SK-N-SH (cell line): ENCODE measurements at regions not wholly inside any gene's neighbourhood (a gene's known extent, or its start where the extent isn't known, plus 50 kb on each side); places are given as distances from the start of the nearest gene placed in this dataset.

Experiments used
- CTCF ChIA-PET: fragments of 300-600, 350-600 bp; formaldehyde crosslinking; extraction: SDS; loops from one replicate; lab custom pipeline; 2021; lab: Yijun Ruan, JAX
- POLR2A ChIA-PET: fragments of 350-600 bp; sonication (Branson Sonifier 250); formaldehyde crosslinking; extraction: SDS; loops from one replicate; lab custom pipeline; 2020; ENCODE audit warnings: antibody characterized with exemption, inconsistent platforms; lab: Yijun Ruan, JAX
- DNase-seq: peaks from one replicate; pipeline ENCODE4 v3.0.0; 2012
- H2AFZ ChIP-seq: fragments of 200-600 bp; sonication (generic); 2 replicates; pipeline ENCODE4 v1.8.1; 2016; ENCODE audit warnings: antibody characterized with exemption, mild to moderate bottlenecking, low read depth
- H3F3A ChIP-seq: fragments of 200-600 bp; sonication (generic); replicated peaks from 2 replicates; pipeline ENCODE3; 2016; ENCODE audit warnings: antibody characterized with exemption, mild to moderate bottlenecking; ENCODE audit not compliant: insufficient read depth
- H3K27ac ChIP-seq, 2 experiments: fragments of 200-500 bp in 1 of 2; fragments of 200-600 bp in 1 of 2; sonication (Bioruptor generic) in 1 of 2; sonication (generic), shearing (Covaris generic) in 1 of 2; 2 replicates each; pipeline versions ENCODE4 v1.5.1 to v1.6.1; 2014 to 2016; ENCODE audit warnings: low read depth in 2 of 2, inconsistent platforms in 1 of 2, low read length in 1 of 2, mild to moderate bottlenecking in 1 of 2, mixed read lengths in 1 of 2
- H3K27me3 ChIP-seq: fragments of 200-600 bp; sonication (generic), shearing (Covaris generic); 2 replicates; pipeline ENCODE4 v1.6.1; 2016; ENCODE audit warnings: mixed run types; ENCODE audit not compliant: insufficient read depth
- H3K36me3 ChIP-seq, 2 experiments: fragments of 200-500 bp in 1 of 2; fragments of 200-600 bp in 1 of 2; sonication (Bioruptor generic) in 1 of 2; sonication (generic) in 1 of 2; replicated peaks in 1 of 2; 2 replicates each; pipeline versions ENCODE3 to v1.5.1; 2014 to 2016; ENCODE audit warnings: low read length in 1 of 2, mild to moderate bottlenecking in 1 of 2; ENCODE audit not compliant: insufficient read depth in 2 of 2, control insufficient read depth in 1 of 2
- H3K4me1 ChIP-seq, 2 experiments: fragments of 200-500 bp in 1 of 2; fragments of 200-600 bp in 1 of 2; sonication (Bioruptor generic) in 1 of 2; sonication (generic), shearing (Covaris generic) in 1 of 2; 2 replicates each; pipeline versions ENCODE4 v1.5.1 to v1.6.1; 2014 to 2016; ENCODE audit warnings: low read depth in 1 of 2, low read length in 1 of 2, mixed run types in 1 of 2; ENCODE audit not compliant: insufficient read depth in 2 of 2, control insufficient read depth in 1 of 2
- H3K4me2 ChIP-seq: fragments of 200-600 bp; sonication (generic), shearing (Covaris generic); 2 replicates; pipeline ENCODE4 v1.6.1; 2017; ENCODE audit warnings: mixed run types
- H3K4me3 ChIP-seq, 2 experiments: fragments of 200-500 bp in 1 of 2; fragments of 200-600 bp in 1 of 2; sonication (Bioruptor generic) in 1 of 2; sonication (generic), shearing (Covaris generic) in 1 of 2; 2 replicates each; pipeline versions ENCODE4 v1.5.1 to v1.8.1; 2014 to 2016; ENCODE audit warnings: low read depth in 2 of 2, inconsistent platforms in 1 of 2, low read length in 1 of 2, mild to moderate bottlenecking in 1 of 2, mixed read lengths in 1 of 2, moderate library complexity in 1 of 2
- H3K79me2 ChIP-seq: fragments of 200-600 bp; sonication (generic); 2 replicates; pipeline ENCODE4 v1.8.1; 2017; ENCODE audit warnings: mild to moderate bottlenecking; ENCODE audit not compliant: insufficient read depth
- H3K9ac ChIP-seq: fragments of 200-600 bp; sonication (generic); 2 replicates; pipeline ENCODE4 v1.6.1; 2017; ENCODE audit warnings: mixed run types
- H3K9me2 ChIP-seq: fragments of 200-600 bp; sonication (generic); 2 replicates; pipeline ENCODE4 v1.6.1; 2017; ENCODE audit warnings: mixed run types
- H3K9me3 ChIP-seq: fragments of 200-600 bp; sonication (generic); 2 replicates; pipeline ENCODE4 v1.6.1; 2017; ENCODE audit warnings: mixed run types, mild to moderate bottlenecking, moderate library complexity
- H4K20me1 ChIP-seq: fragments of 200-600 bp; sonication (generic); 2 replicates; pipeline ENCODE4 v1.6.1; 2017; ENCODE audit warnings: mild to moderate bottlenecking, mixed run types; ENCODE audit not compliant: insufficient read depth
- ELF1 ChIP-seq: IDR thresholded peaks from 2 replicates; pipeline ENCODE4 v1.4.0; 2012
- FOXM1 ChIP-seq: IDR thresholded peaks from 2 replicates; pipeline ENCODE4 v1.4.0; 2012; ENCODE audit warnings: low read depth, mild to moderate bottlenecking
- GABPA ChIP-seq: IDR thresholded peaks from 2 replicates; pipeline ENCODE4 v1.4.0; 2012; ENCODE audit warnings: low read depth, mild to moderate bottlenecking
- JUND ChIP-seq: IDR thresholded peaks from 2 replicates; pipeline ENCODE4 v1.4.0; 2012
- NFIC ChIP-seq: IDR thresholded peaks from 2 replicates; pipeline ENCODE4 v1.4.0; 2012; ENCODE audit warnings: borderline replicate concordance
- RAD21 ChIP-seq: IDR thresholded peaks from 2 replicates; pipeline ENCODE4 v1.6.1; 2012; ENCODE audit warnings: mild to moderate bottlenecking, low read length
- RCOR1 ChIP-seq: fragments of 150-350 bp; IDR thresholded peaks from 2 replicates; pipeline ENCODE4 v1.6.1; 2017; ENCODE audit warnings: antibody characterized with exemption, low read length
- RFX5 ChIP-seq: IDR thresholded peaks from 2 replicates; pipeline ENCODE4 v1.6.1; 2012; ENCODE audit warnings: mild to moderate bottlenecking, improper control_type of control experiment, low read length
- RXRA ChIP-seq: IDR thresholded peaks from 2 replicates; pipeline ENCODE4 v1.4.0; 2012; ENCODE audit warnings: low read depth, mild to moderate bottlenecking, borderline replicate concordance
- SMC3 ChIP-seq: IDR thresholded peaks from 2 replicates; pipeline ENCODE4 v1.6.1; 2012; ENCODE audit warnings: low read depth, low read length, improper control_type of control experiment
- TCF12 ChIP-seq: IDR thresholded peaks from 2 replicates; pipeline ENCODE4 v1.4.0; 2012
- WGBS: methylation state at CpG from one replicate; pipeline ENCODE4 v1.1.6; 2017; ENCODE audit warnings: low lambda C conversion rate; 5-methylcytosine and 5-hydroxymethylcytosine counted together
- TF ChIP-seq, protein P1 (sequence below): IDR thresholded peaks from 2 replicates; pipeline ENCODE4 v1.6.1; 2012; ENCODE audit warnings: mild to moderate bottlenecking, low read depth, low read length, moderate library complexity
- TF ChIP-seq, protein P2 (sequence below): IDR thresholded peaks from 2 replicates; pipeline ENCODE4; 2012
- TF ChIP-seq, protein P3 (sequence below): fragments of 150-350 bp; IDR thresholded peaks from 2 replicates; pipeline ENCODE4 v1.6.1; 2017; ENCODE audit warnings: antibody characterized with exemption, low read length, low read depth, borderline replicate concordance
- TF ChIP-seq, protein P4 (sequence below): IDR thresholded peaks from 2 replicates; pipeline ENCODE4 v1.4.0; 2012; ENCODE audit warnings: low read depth, borderline replicate concordance
- TF ChIP-seq, protein P5 (sequence below): fragments of 200-600 bp; sonication (generic); IDR thresholded peaks from 2 replicates; pipeline ENCODE4 v1.6.1; 2017; ENCODE audit warnings: antibody characterized with exemption, mild to moderate bottlenecking, moderate library complexity

DNA sequence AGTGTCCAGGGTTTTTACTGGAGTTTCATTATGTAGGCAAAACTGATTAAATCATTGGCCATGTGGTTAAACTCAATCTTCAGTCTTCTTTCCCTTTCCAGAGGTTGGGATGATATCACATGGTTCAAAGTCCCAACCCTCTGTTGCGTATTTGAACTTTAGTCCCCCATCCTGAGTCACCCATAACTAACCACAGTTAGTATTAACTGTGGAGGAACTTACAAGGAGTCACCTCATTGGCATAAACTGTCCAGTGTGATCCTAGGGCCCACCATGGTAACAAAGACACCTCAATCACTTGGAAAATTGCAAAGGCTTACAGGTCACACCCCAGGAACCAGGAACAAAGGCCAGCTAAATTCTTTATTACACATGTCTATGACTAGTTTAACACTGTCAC, 188.5 kb downstream of the COX7C start:
- H3K4me2 ChIP-seq, result no peak overlapping the region
- H3F3A ChIP-seq, result no peaks in the 10 kb centered on the region
- 0% methylated on average over 1 of the region's 1 CpG for WGBS
- no peaks in the 10 kb centered on the region for H3K27me3 ChIP-seq
- H3K27ac ChIP-seq, result no peak overlapping the region
- no peaks in the 10 kb centered on the region for H3K9me3 ChIP-seq
- H3K9ac ChIP-seq, result no peak overlapping the region
- no peaks in the 10 kb centered on the region for H3K9me2 ChIP-seq
- no peaks in the 10 kb centered on the region for H3K79me2 ChIP-seq
- H3K36me3 ChIP-seq, result no peaks in the 10 kb centered on the region
- ChIA-PET CTCF (no interaction called here), POLR2A (no interaction called here)
- no peak overlapping the region for H3K4me3 ChIP-seq
- TF ChIP-seq RAD21, result no peak
- TF ChIP-seq, protein P1, sequence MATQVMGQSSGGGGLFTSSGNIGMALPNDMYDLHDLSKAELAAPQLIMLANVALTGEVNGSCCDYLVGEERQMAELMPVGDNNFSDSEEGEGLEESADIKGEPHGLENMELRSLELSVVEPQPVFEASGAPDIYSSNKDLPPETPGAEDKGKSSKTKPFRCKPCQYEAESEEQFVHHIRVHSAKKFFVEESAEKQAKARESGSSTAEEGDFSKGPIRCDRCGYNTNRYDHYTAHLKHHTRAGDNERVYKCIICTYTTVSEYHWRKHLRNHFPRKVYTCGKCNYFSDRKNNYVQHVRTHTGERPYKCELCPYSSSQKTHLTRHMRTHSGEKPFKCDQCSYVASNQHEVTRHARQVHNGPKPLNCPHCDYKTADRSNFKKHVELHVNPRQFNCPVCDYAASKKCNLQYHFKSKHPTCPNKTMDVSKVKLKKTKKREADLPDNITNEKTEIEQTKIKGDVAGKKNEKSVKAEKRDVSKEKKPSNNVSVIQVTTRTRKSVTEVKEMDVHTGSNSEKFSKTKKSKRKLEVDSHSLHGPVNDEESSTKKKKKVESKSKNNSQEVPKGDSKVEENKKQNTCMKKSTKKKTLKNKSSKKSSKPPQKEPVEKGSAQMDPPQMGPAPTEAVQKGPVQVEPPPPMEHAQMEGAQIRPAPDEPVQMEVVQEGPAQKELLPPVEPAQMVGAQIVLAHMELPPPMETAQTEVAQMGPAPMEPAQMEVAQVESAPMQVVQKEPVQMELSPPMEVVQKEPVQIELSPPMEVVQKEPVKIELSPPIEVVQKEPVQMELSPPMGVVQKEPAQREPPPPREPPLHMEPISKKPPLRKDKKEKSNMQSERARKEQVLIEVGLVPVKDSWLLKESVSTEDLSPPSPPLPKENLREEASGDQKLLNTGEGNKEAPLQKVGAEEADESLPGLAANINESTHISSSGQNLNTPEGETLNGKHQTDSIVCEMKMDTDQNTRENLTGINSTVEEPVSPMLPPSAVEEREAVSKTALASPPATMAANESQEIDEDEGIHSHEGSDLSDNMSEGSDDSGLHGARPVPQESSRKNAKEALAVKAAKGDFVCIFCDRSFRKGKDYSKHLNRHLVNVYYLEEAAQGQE, result no peak
- TF ChIP-seq ELF1, result no peak
- no peak for TF ChIP-seq FOXM1
- no peak for TF ChIP-seq RXRA
- no peak for TF ChIP-seq NFIC
- no peak for TF ChIP-seq JUND
- TF ChIP-seq, protein P2, sequence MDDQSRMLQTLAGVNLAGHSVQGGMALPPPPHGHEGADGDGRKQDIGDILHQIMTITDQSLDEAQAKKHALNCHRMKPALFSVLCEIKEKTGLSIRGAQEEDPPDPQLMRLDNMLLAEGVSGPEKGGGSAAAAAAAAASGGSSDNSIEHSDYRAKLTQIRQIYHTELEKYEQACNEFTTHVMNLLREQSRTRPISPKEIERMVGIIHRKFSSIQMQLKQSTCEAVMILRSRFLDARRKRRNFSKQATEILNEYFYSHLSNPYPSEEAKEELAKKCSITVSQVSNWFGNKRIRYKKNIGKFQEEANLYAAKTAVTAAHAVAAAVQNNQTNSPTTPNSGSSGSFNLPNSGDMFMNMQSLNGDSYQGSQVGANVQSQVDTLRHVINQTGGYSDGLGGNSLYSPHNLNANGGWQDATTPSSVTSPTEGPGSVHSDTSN, result no peak
- no peak for TF ChIP-seq GABPA
- no peak for TF ChIP-seq RCOR1
- TF ChIP-seq TCF12, result no peak
- DNase-seq, result no peak
- H2AFZ ChIP-seq, result no peak overlapping the region
- H3K4me1 ChIP-seq, result no peaks in the 10 kb centered on the region
- H4K20me1 ChIP-seq, result no peaks in the 10 kb centered on the region

DNA sequence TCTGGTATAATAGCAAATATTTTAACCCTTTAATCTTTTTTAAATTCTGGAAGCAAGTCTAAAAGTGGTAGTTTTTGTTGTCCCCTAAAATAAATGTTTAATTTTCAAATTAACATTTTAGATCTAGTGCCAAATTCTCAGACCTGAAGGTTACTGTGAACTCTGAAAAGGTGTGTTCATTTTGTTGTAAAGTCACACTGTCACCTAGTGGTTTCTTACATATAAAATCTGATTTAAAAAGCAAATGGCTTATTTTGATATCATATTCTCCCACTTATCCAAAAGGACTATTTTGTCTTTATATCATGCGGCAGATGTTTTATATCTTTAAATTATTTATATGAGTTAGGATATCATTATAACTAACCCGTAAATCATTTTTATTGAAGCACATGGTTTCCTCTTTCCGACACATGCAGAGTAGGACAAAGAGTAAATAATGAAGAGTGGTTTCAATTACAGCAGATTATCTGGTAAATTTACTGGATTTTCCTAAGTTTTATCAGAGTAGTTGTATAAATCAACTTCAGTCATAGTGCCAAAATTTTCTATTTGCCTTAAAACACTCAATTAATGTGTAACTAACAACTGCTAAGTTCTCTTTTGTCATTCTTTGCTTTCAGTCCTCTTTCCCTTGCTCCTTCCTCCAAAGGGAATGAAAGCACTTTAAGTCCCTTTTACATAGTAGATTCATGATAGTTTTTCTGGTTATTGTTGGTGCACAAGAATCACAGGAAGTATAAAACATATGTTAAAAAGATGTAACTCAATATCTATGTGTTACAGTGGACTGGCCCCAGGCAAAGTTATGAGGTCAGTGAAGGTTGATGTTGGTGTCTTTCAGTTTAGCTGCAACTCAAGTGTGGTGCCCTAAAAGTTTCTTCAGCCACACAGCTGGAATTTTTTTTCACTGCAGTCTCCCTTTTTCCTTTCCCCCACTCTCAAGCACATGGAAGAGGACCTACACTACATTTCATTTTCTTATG, 189.6 kb downstream of the COX7C start:
- POLR2A ChIA-PET, result no interaction called here
- H3K36me3 ChIP-seq, result no peaks in the 10 kb centered on the region
- H3K4me3 ChIP-seq, result no peak overlapping the region
- no peak overlapping the region for H3K9ac ChIP-seq
- no peaks in the 10 kb centered on the region for H3K9me2 ChIP-seq
- CTCF ChIA-PET, result no interaction called here
- H4K20me1 ChIP-seq, result no peaks in the 10 kb centered on the region
- H2AFZ ChIP-seq, result no peak overlapping the region
- H3K27ac ChIP-seq, result no peak overlapping the region
- no peaks in the 10 kb centered on the region for H3K9me3 ChIP-seq
- no peak for DNase-seq
- no peaks in the 10 kb centered on the region for H3K79me2 ChIP-seq
- no peaks in the 10 kb centered on the region for H3K4me1 ChIP-seq
- no peak overlapping the region for H3K4me2 ChIP-seq
- no peaks in the 10 kb centered on the region for H3F3A ChIP-seq
- H3K27me3 ChIP-seq, result no peaks in the 10 kb centered on the region
- 15% methylated on average over 3 of the region's 3 CpGs for WGBS
- TF ChIP-seq TCF12 (no peak), RFX5 (no peak), SMC3 (no peak), FOXM1 (no peak), RAD21 (no peak)
- TF ChIP-seq, protein P3, sequence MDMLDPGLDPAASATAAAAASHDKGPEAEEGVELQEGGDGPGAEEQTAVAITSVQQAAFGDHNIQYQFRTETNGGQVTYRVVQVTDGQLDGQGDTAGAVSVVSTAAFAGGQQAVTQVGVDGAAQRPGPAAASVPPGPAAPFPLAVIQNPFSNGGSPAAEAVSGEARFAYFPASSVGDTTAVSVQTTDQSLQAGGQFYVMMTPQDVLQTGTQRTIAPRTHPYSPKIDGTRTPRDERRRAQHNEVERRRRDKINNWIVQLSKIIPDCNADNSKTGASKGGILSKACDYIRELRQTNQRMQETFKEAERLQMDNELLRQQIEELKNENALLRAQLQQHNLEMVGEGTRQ, result no peak
- TF ChIP-seq, protein P4, sequence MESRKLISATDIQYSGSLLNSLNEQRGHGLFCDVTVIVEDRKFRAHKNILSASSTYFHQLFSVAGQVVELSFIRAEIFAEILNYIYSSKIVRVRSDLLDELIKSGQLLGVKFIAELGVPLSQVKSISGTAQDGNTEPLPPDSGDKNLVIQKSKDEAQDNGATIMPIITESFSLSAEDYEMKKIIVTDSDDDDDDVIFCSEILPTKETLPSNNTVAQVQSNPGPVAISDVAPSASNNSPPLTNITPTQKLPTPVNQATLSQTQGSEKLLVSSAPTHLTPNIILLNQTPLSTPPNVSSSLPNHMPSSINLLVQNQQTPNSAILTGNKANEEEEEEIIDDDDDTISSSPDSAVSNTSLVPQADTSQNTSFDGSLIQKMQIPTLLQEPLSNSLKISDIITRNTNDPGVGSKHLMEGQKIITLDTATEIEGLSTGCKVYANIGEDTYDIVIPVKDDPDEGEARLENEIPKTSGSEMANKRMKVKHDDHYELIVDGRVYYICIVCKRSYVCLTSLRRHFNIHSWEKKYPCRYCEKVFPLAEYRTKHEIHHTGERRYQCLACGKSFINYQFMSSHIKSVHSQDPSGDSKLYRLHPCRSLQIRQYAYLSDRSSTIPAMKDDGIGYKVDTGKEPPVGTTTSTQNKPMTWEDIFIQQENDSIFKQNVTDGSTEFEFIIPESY, result no peak
- TF ChIP-seq, protein P5, sequence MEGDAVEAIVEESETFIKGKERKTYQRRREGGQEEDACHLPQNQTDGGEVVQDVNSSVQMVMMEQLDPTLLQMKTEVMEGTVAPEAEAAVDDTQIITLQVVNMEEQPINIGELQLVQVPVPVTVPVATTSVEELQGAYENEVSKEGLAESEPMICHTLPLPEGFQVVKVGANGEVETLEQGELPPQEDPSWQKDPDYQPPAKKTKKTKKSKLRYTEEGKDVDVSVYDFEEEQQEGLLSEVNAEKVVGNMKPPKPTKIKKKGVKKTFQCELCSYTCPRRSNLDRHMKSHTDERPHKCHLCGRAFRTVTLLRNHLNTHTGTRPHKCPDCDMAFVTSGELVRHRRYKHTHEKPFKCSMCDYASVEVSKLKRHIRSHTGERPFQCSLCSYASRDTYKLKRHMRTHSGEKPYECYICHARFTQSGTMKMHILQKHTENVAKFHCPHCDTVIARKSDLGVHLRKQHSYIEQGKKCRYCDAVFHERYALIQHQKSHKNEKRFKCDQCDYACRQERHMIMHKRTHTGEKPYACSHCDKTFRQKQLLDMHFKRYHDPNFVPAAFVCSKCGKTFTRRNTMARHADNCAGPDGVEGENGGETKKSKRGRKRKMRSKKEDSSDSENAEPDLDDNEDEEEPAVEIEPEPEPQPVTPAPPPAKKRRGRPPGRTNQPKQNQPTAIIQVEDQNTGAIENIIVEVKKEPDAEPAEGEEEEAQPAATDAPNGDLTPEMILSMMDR, result no peak; the same call in 1 of the 2 replicates
- TF ChIP-seq, protein P2, result no peak
